ENCODE measurements at regions not wholly inside any gene's neighbourhood (a gene's known extent, or its start where the extent isn't known, plus 50 kb on each side); places are given as distances from the start of the nearest gene placed in this dataset.

GRCh38 chr16:6929868-6930267 is 402.8 kb upstream of the RBFOX1 start:
- TF ChIP-seq CTCF (IDR thresholded peaks at IDR 0.05 in 4 of 5, conservative IDR thresholded peaks at IDR 0.05 in 1 of 5) (no peak), POLR2A (IDR thresholded peaks at IDR 0.05) (no peak)
